HepG2 (cell line): ENCODE measurements at regions not wholly inside any gene's neighbourhood (a gene's known extent, or its start where the extent isn't known, plus 50 kb on each side); places are given as distances from the start of the nearest gene placed in this dataset.

ENCODE experiments used
- ATAC-seq: fragments of 200-7000 bp; cut with Tn5 transposase; 3 replicates; pipeline ENCODE4 v1.9.1; 2020; ENCODE audit warnings: mild to moderate bottlenecking, moderate library complexity
- BruUV-seq: library from RNA; stranded (reverse); fragments of 400-500 nt; replicated peaks from 2 replicates; lab custom pipeline; 2021; lab: Mats Ljungman, UMichigan
- CTCF ChIA-PET: fragments of 300-600 bp; formaldehyde crosslinking; extraction: SDS; loops from one replicate; lab custom pipeline; 2021; ENCODE audit warnings: low total read pairs, inconsistent platforms, low intra/inter-chr PET ratio; lab: Yijun Ruan, JAX
- POLR2A ChIA-PET: fragments of 350-600 bp; sonication (Branson Sonifier 250); formaldehyde crosslinking; loops from one replicate; lab custom pipeline; 2020; ENCODE audit warnings: antibody characterized with exemption, inconsistent platforms; lab: Yijun Ruan, JAX
- DNase-seq: peaks from one replicate; pipeline ENCODE4 v3.0.0-alpha.2; 2015; ENCODE audit warnings: low spot score
- FAIRE-seq: peaks from 3 replicates; lab custom pipeline; 2011; peaks lifted over from hg19 to GRCh38; lab: Jason Lieb, UNC
- H2AFZ ChIP-seq: one replicate; pipeline ENCODE4 v1.6.1; 2011; ENCODE audit warnings: low read length, inconsistent platforms
- H3K27ac ChIP-seq: fragments of 300-600 bp; 3 replicates; pipeline ENCODE4 v1.8.0; 2011; ENCODE audit warnings: mixed run types, mild to moderate bottlenecking, mixed read lengths, low read length, inconsistent platforms; ENCODE audit not compliant: insufficient read depth; ENCODE audit errors: extremely low read length
- H3K27me3 ChIP-seq, 2 experiments: fragments of 200-600 bp in 1 of 2; 2 replicates in 1 of 2; 3 replicates in 1 of 2; pipeline versions ENCODE4 v1.6.0 to v1.8.0; 2011; ENCODE audit warnings: low read length in 2 of 2, mild to moderate bottlenecking in 2 of 2, moderate library complexity in 2 of 2, inconsistent platforms in 1 of 2; ENCODE audit not compliant: insufficient read depth in 2 of 2, control insufficient read depth in 1 of 2
- H3K36me3 ChIP-seq, 2 experiments: fragments of 200-600 bp in 1 of 2; replicated peaks in 1 of 2; 2 replicates in 1 of 2; 3 replicates in 1 of 2; pipeline versions ENCODE4 v1.5.1 to v1.8.0; 2011; ENCODE audit warnings: low read length in 2 of 2, inconsistent platforms in 1 of 2; ENCODE audit not compliant: insufficient read depth in 2 of 2, control insufficient read depth in 1 of 2
- H3K4me1 ChIP-seq: 2 replicates; pipeline ENCODE4 v1.5.1; 2012; ENCODE audit warnings: low read length, inconsistent platforms; ENCODE audit not compliant: insufficient read depth
- H3K4me2 ChIP-seq: 2 replicates; pipeline ENCODE4 v1.6.0; 2011; ENCODE audit warnings: low read depth, low read length, inconsistent platforms
- H3K4me3 ChIP-seq, 3 experiments: fragments of 200-600 bp in 1 of 3; sonication (generic), shearing (Covaris generic) in 1 of 3; replicated peaks in 1 of 3; 2 replicates each; pipeline ENCODE4 v1.5.1; 2011 to 2016; ENCODE audit warnings: low read length in 3 of 3, inconsistent platforms in 2 of 3, low read depth in 2 of 3, mild to moderate bottlenecking in 2 of 3, control low read depth in 1 of 3, mixed read lengths in 1 of 3; ENCODE audit not compliant: insufficient read depth in 1 of 3
- H3K79me2 ChIP-seq: one replicate; pipeline ENCODE4 v1.6.1; 2011; ENCODE audit warnings: low read length, inconsistent platforms; ENCODE audit not compliant: insufficient read depth
- H3K9ac ChIP-seq: 2 replicates; pipeline ENCODE4 v1.6.0; 2011; ENCODE audit warnings: mild to moderate bottlenecking, low read depth, low read length, inconsistent platforms; ENCODE audit not compliant: insufficient read depth
- H3K9me3 ChIP-seq: 2 replicates; pipeline ENCODE4 v1.5.1; 2012; ENCODE audit warnings: mild to moderate bottlenecking, low read length
- H4K20me1 ChIP-seq: 2 replicates; pipeline ENCODE4 v1.6.0; 2011; ENCODE audit warnings: inconsistent platforms, mild to moderate bottlenecking, low read length, moderate library complexity; ENCODE audit not compliant: insufficient read depth
- AKAP8 ChIP-seq: sonication (generic); formaldehyde crosslinking; IDR thresholded peaks from 2 replicates; pipeline ENCODE4 v1.5.1; 2020; ENCODE audit warnings: mild to moderate bottlenecking, missing genetic modification reagents
- ARNT2 ChIP-seq: sonication (generic); formaldehyde crosslinking; IDR thresholded peaks from 2 replicates; pipeline ENCODE4 v1.8.0; 2022; ENCODE audit warnings: mild to moderate bottlenecking, low read depth, missing genetic modification reagents, moderate library complexity
- GATAD1 ChIP-seq: IDR thresholded peaks from 2 replicates; pipeline ENCODE4 v1.6.1; 2016; ENCODE audit warnings: missing genetic modification reagents, missing compliant biosample characterization
- HDAC1 ChIP-seq: sonication (generic); formaldehyde crosslinking; IDR thresholded peaks from 2 replicates; pipeline ENCODE4 v1.5.1; 2020; ENCODE audit warnings: mild to moderate bottlenecking, missing genetic modification reagents
- ZFAT ChIP-seq: sonication (generic); formaldehyde crosslinking; conservative IDR thresholded peaks from 2 replicates; pipeline ENCODE4 v1.8.1; 2023; ENCODE audit warnings: missing genetic modification reagents, inconsistent platforms
- ZNF512B ChIP-seq: sonication (generic); formaldehyde crosslinking; IDR thresholded peaks from 2 replicates; pipeline ENCODE4 v1.5.1; 2020; ENCODE audit warnings: missing genetic modification reagents, mild to moderate bottlenecking, borderline replicate concordance
- ZNF768 ChIP-seq: sonication (generic); formaldehyde crosslinking; IDR thresholded peaks from 2 replicates; pipeline ENCODE4 v1.4.0; 2020; ENCODE audit warnings: missing genetic modification reagents
- whole genome bisulfite sequencing: methylation state at CpG from one replicate; pipeline ENCODE4 v1.1.6; 2017; ENCODE audit warnings: low lambda C conversion rate; 5-methylcytosine and 5-hydroxymethylcytosine counted together
- in situ Hi-C: cut with HindIII; loops from 2 replicates; pipeline ENCODE4 v1.10.0; 2017; ENCODE audit warnings: low pct_unique_long_range_greater_than_20kb; ENCODE audit not compliant: extremely low pct_ligation_motif_present
- intact Hi-C: fragments of 100-400 bp; cut with micrococcal nuclease; formaldehyde crosslinking; loops from one replicate; pipeline ENCODE4 v1.10.0; 2022; ENCODE audit not compliant: unreplicated experiment

GRCh38 chr20:37581246-37581645 lies 53.6 kb upstream of the BLCAP start (continued):
- TF ChIP-seq ZNF512B (CRISPR knock-in tag), result no peak
- TF ChIP-seq ZFAT (CRISPR knock-in tag), result no peak
- no peak for TF ChIP-seq ARNT2
- no peak for TF ChIP-seq AKAP8

- H3K79me2 ChIP-seq, result no peaks in the 10 kb centered on the region
- in situ Hi-C loops (no loop called here), intact Hi-C loops (no loop called here)
- TF ChIP-seq GATAD1 (no peak), ZNF768 (peak; percentile 91), HDAC1 (CRISPR knock-in tag) (no peak)
- H2AFZ ChIP-seq, result no peak overlapping the region
- H3K4me3 ChIP-seq, result no peak overlapping the region
- H3K4me1 ChIP-seq, result no peaks in the 10 kb centered on the region
- ChIA-PET POLR2A (no interaction called here), CTCF (no interaction called here)
- no peak overlapping the region for H3K9ac ChIP-seq
- FAIRE-seq (no peak), DNase-seq (no peak), ATAC-seq (no peak)
- no peaks in the 10 kb centered on the region for H3K9me3 ChIP-seq
- H3K4me2 ChIP-seq, result no peak overlapping the region
- BruUV-seq, result no TSS peak
- no peak overlapping the region for H3K27ac ChIP-seq
- no peaks in the 10 kb centered on the region for H3K36me3 ChIP-seq
- WGBS, result 6% methylated on average over 2 of the region's 2 CpGs
- H3K27me3 ChIP-seq, result peaks cover 0 to 25% of the 10 kb centered on the region in 2 experiments; a peak in 4 of 5 replicates
- no peaks in the 10 kb centered on the region for H4K20me1 ChIP-seq
Measured at GRCh38 chr20:37580069-37580468, 52.4 kb upstream of the BLCAP start.
